Astrocyte of the cerebellum (primary cell): ENCODE measurements at regions not wholly inside any gene's neighbourhood (a gene's known extent, or its start where the extent isn't known, plus 50 kb on each side); places are given as distances from the start of the nearest gene placed in this dataset.
"Not testable (repeated sequence)": the region's sequence is repeated elsewhere in the genome, so short reads cannot be mapped to it uniquely, and the experiment has no call there.

ENCODE experiments used
- DNase-seq: peaks from one replicate; pipeline ENCODE4 v3.0.0-alpha.2; 2011; ENCODE audit warnings: low read depth
- H3K4me3 ChIP-seq: 2 replicates; pipeline ENCODE4 v1.5.1; 2011; ENCODE audit warnings: mild to moderate bottlenecking, low read depth, low read length, moderate library complexity
- CTCF ChIP-seq: IDR thresholded peaks from 2 replicates; pipeline ENCODE4 v1.5.1; 2012; ENCODE audit warnings: low read length, low read depth, moderate library complexity, mild to moderate bottlenecking; ENCODE audit errors: missing control alignments
- in situ Hi-C: cut with HindIII; loops from 2 replicates; pipeline ENCODE4 v1.10.0; 2017; ENCODE audit warnings: low sequenced_read_pairs

GRCh38 chr5:159678657-159679392, 237.5 kb upstream of the ADRA1B start:
- in situ Hi-C loops: no loop called here
- no peak for DNase-seq

DNA sequence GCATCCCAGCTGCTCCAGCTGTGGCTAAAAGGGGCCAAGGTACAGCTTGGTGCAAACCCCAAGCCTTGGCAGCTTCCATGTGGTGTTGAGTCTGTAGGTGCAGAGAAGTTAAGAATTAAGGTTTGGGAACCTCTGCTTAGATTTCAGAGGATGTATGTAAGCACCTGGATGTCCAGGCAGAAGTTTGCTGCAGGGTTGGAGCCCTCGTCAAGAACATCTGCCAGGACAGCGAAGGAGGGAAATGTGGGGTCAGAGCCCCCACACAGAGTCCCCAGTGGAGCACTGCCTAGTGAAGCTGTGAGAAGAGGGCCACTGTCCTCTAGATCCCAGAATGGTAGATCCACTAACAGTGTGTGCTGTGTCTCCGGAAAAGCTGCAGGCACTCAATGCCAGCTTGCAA, 236.2 kb upstream of the ADRA1B start:
- TF ChIP-seq CTCF: no peak
- no peak for DNase-seq
- no peak overlapping the region for H3K4me3 ChIP-seq
- in situ Hi-C loops: no loop called here

More at GRCh38 chr5:159678657-159679392, 237.5 kb upstream of the ADRA1B start:
- no peak overlapping the region for H3K4me3 ChIP-seq
- no peak for TF ChIP-seq CTCF

DNA sequence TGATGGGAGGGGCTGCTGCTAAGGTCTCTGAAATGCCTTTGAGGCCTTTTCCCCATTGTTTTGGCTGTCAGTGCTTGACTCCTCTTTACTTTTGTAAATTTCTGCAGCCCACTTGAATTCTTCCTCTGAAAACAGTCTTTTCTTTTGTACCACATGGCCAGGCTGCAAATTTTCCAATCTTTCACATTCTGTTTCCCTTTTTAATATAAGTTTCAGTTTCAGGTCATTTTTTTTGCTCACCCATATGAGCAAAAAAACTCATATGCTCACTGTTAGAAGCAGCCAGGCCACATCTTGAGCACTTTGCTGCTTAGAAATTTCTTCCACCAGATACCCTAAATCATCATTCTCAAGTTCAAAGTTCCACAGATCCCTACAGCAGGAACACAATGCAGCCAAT, 234.6 kb upstream of the ADRA1B start:
- no peak for TF ChIP-seq CTCF
- no peak for DNase-seq
- H3K4me3 ChIP-seq: no peak overlapping the region
- in situ Hi-C loops: no loop called here

DNA sequence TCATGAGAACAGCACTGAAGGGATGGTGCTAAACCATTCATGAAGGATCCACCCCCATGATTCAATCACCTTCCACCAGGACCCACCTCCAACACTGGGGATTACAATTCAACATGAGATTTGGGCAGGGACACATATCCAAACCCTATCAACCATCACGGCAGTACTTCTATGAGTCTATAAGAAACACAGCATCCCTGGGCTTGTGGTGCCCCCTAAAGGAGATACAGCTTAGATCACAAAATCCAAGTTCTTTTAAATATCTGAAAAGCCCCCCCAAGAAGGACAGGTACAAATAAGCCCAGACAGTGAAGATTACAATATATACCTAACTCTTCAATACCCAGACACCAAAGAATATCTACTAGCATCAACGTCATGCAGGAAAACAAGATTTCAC, 233.7 kb upstream of the ADRA1B start:
- no peak for TF ChIP-seq CTCF
- in situ Hi-C loops: no loop called here

DNA sequence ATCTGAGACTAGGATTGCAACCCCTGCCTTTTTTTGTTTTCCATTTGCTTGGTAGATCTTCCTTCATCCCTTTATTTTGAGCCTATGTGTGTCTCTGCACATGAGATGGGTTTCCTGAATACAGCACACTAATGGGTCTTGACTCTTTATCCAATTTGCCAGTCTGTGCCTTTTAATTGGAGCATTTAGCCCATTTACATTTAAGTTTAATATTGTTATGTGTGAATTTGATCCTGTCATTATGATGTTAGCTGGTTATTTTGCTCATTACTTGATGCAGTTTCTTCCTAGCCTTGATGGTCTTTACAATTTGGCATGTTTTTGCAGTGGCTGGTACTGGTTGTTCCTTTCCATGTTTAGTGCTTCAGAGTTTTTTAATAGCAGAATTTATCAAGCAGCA, 228.4 kb upstream of the ADRA1B start:
- DNase-seq, H3K4me3 ChIP-seq, in situ Hi-C loops: not testable (repeated sequence)

More for the DNA sequence above, 233.7 kb upstream of the ADRA1B start:
- no peak for DNase-seq
- no peak overlapping the region for H3K4me3 ChIP-seq

- in situ Hi-C loops: no loop called here
- DNase-seq: no peak
- H3K4me3 ChIP-seq: no peak overlapping the region
- TF ChIP-seq CTCF: no peak
Observed at GRCh38 chr5:159695741-159696294, 220.5 kb upstream of the ADRA1B start.

- no peak overlapping the region for H3K4me3 ChIP-seq
- DNase-seq: no peak
- in situ Hi-C loops: no loop called here
- no peak for TF ChIP-seq CTCF
Observed at GRCh38 chr5:159697530-159697929, 218.8 kb upstream of the ADRA1B start.
